ENCODE measurements at regions not wholly inside any gene's neighbourhood (a gene's known extent, or its start where the extent isn't known, plus 50 kb on each side); places are given as distances from the start of the nearest gene placed in this dataset.

DNA sequence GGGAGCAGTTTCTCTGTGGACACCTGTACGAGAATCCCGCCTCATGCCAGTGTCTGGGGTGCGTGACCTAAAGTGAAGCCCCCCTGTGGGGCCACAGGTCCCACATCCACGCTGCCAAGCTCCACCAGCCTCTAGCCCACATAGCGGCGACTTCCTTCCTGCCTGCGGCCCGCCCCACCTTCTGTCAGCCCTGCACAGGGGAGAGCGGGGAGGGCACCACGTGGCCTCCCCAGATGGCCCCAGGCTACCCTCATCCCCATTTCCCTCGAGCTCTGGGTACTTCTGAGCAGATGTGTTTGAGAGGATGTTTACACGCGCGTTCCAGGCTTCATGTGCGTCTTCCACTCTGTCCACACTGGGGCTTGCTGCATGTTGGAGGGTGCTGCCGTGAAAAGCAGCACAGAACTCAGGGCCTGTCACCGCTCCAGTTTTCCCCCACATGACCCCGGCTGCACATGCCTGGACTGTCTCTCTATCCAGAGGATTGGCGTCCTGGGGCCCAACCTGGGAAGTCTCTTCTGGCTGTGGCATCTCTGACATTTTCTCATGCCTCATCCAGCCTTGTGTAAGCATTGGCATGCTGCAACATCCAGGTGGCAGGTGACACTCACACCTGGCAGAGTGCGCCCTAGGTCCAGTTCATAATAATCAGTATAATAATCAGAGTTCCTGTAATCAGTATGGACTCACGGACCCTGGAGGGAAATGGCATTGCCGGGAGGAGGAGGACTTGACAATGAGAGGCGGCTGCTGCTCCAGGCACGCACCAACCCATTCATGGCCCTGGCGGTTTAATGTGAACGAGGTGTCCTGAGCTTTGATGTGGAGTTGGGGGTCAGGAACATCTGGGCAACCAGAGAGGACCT is 146.3 kb upstream of the TWIST2 start:
- DNase-seq (ENCODE audit: low read depth): no peak

DNA sequence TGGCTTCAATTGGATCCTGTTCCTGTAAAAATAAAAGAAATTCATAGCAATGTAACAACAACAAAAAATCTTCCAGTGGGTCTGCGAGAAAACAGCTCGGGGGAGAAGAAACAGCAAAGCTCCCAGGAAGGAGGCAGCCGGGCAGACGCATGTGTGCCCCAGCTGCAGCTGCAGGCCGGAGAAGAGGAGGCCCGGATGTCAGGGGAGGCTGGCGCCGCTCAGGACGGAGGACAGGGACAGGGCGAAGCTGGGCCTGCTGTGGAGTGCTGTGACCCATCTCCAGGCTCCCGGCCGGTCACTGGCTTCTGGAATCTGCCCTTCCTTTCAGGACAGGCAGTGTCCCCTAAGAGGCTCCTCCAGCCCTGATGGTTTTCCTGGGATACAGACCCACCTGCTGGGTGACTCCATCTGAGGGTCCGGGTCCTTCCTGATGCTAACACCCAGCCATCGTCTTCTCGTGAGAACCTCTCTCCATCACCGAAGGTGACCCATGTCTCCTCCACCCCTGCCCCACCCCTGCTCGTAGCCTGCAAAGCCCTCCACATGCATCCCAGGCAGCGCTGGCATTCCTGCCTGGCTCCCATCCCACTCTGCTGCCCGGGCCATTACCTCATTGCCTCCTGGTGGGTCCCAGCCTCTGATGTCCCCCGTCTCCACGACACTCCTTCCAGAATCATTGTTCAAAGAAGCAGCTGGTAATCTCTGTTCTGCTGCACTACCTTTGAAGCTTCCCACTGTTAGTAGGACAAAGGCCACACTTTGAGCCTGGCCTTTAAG is 145.4 kb upstream of the TWIST2 start:
- DNase-seq (ENCODE audit: low read depth): no peak

DNA sequence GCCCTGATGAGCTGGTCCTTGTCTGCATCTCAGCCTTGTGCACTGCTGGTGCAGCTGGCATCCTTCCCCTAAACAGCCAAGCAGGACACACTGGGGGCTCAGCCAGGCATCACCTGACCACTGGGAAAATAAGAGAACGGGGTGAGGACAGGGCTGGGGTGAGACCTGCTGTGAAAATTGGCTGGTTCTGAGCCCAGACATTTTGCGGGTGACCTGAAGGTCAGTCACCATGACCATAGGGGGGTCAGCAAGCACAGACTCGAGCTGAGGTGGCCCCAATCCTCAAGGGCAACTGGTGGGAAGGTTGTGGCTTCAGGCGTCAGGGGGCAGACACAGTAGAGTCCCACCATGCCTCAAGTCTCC is 144.9 kb upstream of the TWIST2 start:
- no peak for DNase-seq (ENCODE audit: low read depth)

DNA sequence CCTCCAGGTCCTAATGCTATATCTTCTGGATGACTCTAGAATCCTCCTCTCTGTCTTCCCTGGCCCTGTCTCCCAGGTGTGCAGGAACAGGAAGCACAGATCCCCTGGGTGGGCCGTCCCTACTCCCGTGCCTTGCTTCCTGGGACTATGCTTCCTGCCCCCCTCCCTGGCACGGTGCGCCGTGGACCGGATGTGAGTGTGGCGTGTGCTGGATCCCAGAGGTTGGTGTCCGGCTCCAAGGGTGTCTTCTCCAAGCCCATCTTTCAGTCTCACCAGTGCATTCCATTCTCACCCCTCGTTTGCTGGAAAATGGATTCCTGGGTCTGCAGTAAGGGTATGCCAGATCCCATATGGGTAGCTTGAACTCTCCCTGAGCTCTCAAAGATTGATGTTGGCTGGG is 144.4 kb upstream of the TWIST2 start:
- DNase-seq (ENCODE audit: low read depth): no peak

DNA sequence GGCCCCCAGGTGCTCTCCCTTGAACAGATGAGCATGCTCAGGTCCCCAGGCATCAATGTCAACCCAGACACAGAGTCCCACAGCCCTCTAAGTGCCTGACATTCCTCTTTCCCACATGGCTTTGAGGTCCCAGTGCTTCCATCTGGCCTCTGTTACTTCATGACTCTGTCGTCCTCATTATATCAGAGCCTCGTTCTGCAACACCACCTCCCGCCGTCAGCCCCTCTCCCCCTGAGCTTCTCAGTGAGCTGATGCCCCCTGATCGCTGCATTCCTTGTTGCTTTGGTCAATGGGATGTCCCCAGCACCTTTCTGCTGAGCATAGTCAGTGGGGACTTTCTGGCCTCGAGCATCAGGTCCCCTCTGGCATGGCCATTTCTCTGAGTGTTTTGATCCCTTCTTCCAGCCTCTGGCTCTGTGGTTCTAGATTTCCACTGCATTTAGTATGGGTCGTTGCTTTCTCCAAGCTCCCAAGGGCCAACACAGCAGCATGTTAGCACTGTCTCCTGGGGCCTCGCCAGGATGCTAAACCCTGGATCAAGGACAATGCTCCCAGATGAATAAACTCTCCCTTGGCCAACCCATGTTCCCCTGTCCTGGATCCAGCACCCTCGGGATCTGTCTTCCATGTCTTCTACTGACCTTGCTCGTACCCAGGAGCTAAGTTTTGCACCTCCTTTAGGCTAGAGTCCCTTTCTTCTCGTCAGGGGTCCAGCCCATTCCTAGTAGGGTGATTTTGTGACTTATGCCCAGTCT is 143.2 kb upstream of the TWIST2 start:
- DNase-seq (ENCODE audit: low read depth): no peak

DNA sequence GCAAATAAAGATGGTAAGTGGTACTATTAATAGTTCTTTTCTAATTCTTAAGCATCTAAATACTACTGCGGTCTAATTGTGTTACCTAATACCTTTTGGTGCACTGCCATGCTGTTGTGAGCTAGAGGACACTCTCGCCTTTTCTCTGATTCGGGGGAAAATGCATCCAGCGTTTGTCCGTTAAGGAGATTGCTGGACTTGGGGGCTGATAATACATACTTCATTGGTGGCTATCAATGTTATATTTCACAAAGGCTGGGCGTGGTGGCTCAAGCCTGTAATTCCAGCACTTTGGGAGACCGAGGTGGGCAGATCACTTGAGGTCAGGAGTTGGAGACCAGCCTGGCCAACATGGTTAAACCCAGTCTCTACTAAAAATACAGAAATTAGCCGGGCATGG is 141.7 kb upstream of the TWIST2 start:
- no peak for DNase-seq (ENCODE audit: low read depth)

DNA sequence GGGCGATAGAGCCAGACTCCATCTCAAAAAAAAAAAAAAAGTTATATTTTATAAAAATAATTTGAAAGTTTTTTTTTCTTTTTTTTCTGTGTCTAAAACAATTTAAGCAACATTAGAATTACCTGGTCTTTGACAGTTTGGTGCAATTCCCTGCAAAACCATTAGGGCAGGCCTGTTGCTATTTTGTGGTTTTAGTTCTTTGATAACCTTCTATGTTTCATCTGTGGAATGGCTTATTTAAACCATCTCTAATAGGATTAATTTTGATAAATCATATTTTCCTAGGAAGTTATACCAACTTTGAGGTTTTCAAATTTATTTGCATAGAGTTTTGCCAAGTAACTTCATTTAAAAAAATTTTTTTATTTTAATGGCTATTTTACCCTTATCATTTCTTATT is 141.2 kb upstream of the TWIST2 start:
- no peak for DNase-seq (ENCODE audit: low read depth)

DNA sequence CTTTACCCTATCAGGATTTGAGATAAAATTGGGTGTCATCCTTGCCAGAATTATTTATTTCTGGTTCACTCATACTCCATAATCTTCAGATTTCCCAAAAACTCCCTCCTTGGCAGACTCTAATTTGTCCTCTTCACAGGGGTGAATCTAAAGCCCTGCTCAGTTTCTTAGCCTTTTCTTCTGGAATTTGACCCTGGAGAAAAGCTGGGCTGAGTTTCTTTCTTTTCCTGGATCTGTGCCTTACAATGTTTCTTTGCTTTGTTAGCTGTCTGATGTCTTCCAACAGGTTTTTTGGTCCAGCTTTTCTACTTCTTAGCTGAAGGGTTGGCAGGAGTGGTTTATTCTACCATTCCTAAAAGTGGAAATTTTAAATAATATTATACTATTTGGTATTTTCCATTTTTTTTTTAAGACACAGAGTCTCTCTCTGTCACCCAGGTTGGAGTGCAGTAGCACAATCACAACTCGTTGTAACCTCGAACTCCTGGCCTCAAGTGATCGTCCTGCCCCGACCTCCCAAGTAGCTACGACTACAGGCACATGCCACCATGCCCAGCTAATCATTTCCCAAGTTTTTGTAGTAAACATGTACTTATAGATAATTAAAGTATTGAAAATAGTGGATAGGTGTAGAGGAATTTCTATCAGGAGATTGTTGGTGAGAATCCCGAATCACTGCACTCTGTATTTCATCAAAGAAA is 138.4 kb upstream of the TWIST2 start:
- DNase-seq (ENCODE audit: low read depth): no peak

DNA sequence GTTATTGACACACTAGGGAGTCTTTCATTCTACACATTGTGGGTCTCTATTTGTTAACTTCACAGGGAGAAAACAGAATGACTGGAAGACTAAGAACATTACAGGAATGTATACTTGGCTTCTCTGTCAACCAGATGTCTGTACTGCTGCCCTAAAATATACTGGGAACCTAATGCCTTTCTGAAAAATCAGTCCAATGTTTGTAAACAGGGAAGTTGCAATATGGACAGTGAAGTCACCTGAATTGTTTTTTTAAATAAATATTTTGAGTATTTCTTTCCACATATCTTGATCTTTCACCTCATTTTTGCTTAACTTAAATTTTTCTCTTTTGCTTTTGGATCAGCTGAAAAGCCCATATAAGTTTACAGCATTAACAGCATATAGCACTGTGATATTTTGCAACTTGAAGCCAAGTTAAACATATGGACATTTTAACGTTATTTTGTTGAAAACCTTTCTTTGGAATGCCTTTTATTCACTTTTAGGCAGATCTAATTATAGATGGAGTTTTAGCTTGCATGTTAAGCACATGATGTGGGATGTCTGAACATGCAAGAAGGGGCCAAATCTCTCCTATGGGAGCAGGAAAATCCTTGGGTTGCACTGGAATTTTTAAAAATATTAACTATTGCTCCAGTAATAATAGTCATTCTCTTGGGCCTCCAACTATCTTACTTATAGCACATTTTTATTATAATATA is 137.7 kb upstream of the TWIST2 start:
- no peak for DNase-seq (ENCODE audit: low read depth)

DNA sequence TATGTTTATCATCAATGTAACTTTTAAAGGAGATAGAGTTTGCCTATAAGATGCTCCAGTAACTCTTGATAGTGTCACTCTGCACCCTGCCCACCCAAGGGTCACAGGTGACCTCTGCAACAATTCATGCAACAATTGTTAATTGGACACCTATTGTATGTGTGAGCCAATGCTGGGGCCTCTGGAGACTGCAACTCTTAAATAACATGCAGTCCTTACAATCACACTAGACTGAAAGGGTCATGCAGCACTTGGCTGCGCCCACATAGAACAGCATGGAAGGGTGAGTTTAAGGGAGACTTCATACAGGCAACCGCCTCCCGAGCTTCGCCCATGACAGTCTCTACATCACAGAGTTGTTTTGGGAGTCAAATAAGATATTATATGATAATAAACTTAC is 137.1 kb upstream of the TWIST2 start:
- no peak for DNase-seq (ENCODE audit: low read depth)

DNA sequence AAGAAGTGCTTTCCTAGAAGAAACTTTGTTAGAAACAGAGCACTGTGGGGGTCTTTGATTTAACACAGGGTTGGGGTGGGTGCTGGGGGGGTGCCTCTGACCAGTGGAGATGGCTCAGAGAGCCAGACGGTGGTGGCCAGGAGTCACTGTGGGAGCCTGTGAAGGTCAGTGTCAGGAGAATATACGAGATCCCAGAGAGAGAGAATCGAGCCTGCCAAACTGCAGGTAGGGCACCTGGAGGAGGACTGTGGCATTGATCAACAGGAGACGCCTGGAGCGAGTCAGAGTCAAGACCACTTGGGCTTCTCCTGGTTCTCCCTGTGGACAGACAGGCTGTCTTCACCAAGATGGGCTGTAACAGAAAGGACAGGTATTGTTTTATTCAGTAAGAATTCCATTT is 136.5 kb upstream of the TWIST2 start:
- DNase-seq (ENCODE audit: low read depth): no peak

DNA sequence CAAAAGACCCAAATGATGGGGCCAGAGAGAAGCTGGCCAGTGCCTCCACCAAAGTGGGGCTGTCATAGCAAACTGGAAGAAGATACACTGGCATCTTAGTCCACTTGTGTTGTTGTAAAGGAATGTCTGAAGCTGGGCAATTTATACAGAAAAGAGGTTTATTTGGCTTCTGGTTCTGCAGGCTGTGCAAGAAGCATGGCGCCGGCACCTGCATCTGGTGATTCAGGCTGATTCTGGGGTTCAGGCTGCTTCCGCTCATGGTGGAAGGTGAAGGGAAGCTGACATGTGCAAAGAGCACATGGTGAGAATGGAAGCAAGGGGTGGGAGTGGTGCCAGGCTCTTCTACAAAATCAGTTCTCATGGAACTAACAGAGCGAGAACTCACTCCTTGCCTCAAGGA is 135.9 kb upstream of the TWIST2 start:
- DNase-seq (ENCODE audit: low read depth): no peak

DNA sequence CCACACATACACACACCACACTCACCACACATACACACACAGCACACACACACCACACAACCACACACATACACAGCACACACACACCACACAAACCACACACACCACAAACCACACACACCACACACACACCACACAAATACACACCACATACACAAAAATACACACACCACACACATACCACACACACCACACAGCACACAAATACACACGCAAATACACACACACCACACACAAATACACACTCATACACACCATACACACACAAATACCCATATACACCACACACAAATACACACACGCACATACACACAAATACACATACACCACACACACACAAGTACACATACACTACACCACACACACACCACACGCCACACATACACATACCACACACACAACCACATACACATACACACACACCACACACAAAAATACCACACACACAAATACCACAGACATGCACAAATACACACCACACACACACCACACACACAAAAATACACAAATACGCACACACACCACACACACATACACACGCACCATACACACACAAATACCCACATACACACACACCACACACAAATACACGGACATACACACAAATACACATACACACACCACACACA is 134.6 kb upstream of the TWIST2 start:
- DNase-seq (ENCODE audit: low read depth): no peak

DNA sequence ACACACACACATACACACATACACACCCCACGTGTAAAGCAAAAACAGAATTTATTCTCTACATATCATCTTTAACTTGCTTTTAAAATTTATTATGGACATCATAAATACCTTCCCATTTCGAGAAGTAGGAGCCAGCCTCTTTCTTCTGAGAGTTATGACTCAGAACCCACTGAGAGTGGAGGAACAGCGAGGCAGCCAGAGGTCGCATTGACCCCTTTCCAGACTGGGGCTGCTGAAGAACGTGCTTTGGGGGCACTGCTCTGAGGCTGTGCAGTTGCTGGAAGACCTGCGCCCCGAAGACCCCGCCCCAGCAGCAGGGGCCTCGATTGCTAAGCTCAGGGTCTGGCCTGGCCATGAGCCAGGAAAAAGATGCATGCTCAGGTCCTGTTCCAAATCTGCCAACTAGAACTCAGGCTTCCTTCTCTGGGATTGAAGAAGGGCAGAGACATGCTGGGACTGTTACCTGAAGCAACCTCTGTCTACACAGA is 133.8 kb upstream of the TWIST2 start:
- DNase-seq (ENCODE audit: low read depth): no peak

DNA sequence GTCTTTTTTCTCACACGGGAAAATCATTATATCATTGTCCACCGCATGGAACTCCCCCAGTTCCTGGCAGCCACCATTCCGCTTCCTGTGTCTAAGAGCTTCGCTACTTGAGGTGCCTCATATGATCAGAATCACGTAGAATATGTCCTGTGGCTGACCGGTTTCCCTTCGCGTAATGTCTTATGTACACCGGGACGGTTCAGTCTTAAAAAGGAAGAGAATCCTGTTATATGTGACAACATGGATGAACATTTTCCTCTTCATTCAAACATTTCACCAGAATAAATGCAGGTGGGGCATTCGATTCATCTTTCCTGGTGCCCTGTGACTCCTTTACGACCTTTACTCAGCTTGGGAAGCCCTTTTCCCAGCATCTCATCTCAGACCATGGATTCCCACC is 131.7 kb upstream of the TWIST2 start:
- no peak for DNase-seq (ENCODE audit: low read depth)

DNA sequence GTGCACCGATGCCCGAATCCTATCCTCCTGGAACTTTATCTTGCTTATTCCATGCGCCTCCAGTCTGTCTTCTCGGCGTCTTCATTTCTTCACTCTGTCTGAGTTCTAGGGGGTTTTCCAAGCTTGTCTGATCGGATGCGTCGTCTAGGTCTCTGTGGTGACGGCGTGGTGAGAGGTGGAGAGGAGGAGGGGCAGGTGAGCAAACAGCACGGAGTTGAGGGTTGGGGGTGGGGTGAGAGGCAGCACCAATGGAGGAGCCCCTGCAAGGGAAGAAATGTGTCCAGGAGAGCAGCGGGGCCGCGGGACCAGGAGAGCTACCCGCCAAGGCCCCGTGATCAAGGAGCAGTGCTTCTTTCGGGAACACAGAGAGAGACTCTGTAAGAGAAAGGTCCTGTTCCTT is 131.3 kb upstream of the TWIST2 start:
- no peak for DNase-seq (ENCODE audit: low read depth)

DNA sequence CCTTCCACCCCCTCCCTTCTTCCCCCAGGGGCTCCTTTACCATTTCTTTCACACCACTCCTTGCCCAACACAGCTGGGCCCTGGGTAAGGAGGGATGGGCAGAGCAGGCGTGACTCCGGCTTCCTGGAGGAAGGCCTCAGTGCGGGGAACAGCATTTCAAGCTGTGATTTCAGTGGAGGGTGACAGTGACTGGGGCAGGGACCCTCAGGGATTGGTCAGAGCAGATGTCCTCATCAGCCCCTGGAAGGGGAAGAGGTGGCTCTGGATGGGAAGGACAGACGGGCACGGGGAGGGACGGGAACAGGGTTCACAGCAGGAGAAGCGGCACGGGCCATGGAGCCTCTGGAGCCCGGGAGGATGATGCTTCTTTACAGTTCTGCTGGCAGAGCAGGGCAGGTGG is 130.8 kb upstream of the TWIST2 start:
- DNase-seq (ENCODE audit: low read depth): no peak

DNA sequence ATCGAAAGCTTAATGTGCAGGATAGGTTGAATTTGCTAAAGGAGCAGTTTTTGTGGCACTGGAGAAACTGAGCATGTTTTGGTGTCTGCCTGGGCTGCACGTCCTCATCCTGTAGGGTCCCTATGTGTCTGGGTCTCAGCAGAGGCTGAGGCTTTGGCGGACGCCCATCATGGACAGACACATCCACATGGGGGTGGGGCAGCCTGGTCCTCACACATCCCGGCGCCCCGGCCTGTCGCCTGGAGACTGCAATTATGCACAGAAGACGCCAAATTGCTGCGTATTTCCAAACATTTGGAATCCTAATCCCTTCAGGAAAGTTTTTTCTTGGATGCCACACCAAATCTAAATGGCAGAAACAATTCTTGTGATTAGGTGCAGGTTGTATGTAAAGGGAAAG is 128.2 kb upstream of the TWIST2 start:
- DNase-seq (ENCODE audit: low read depth): no peak

DNA sequence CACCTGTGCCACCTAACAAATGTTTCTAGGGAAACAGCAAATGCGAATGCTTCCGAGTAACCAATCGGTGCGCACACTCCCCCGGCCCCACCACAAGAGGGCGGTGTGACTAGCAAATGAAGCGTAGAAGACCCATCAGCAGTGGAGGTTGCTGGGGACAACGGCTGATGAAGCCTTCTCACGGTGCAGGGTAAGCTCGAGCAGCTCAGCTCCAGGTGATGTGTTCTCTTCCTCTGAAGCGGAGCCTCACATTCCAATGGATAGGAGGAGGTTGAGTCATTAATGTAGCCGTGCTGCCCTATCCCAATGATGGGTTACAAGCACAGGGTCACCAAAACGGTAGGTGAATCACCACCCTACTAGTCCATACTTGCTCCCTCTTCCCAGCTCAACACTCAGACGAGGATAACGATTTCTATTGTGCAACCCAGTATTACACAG is 127.6 kb upstream of the TWIST2 start:
- DNase-seq (ENCODE audit: low read depth): peak; percentile 9

DNA sequence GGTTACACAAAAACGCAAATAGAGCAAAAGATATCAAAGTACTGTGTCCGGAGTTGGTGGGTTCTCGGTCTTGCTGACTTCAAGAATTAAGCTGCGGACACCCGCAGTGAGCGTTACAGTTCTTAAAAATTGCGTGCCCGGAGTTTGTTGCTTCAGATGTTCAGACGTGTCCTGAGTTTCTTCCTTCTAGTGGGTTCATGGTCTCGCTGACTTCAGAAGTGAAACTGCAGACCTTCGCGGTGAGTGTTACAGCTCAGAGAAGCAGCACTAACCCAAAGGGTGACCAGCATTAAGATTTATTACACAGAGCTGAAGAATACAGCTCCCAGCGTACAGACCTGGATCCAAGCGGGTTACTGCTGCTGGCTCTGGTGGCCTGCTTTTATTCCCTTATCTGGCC is 125.7 kb upstream of the TWIST2 start:
- no peak for DNase-seq (ENCODE audit: low read depth)

DNA sequence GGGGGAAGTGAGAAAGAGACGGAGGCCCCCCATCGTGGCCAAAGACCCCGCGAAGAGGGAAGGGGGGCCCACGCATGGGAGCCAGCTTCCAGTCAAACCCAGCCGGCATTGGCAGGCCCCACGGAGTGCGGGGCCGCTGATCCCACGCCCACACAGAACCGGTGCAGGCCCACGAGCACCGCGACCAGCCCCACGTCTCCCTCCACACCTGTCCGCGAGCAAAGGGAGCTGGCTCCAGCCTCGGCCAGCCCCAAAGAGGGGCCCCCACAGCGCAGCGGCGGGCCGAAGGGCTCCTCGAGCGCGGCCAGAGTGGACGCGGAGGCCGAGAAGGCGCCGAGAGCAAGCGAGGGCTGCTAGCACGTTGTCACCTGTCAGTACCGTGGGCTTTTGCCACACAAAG is 125.0 kb upstream of the TWIST2 start:
- no peak for DNase-seq (ENCODE audit: low read depth)
